ENCODE measurements at regions not wholly inside any gene's neighbourhood (a gene's known extent, or its start where the extent isn't known, plus 50 kb on each side); places are given as distances from the start of the nearest gene placed in this dataset.

DNA sequence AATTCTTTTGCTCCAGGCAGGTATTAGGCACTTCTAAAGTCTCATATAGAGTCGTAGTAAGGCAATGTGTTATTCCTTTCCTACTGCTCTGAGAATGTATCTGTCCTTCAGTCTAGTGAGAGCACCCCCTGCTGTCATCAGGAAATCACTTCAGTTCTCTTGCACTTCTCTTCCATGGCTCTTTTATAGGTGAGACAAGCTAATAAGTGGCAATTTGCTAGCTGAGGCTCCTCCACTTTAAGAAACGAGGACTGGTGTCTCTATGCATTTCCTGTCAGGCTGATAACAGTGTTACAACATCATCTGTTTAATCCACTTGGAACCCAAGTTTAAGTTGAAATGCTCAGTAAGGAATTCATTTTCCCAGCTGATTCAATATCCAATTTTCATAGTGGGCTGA lies 350.6 kb downstream of the TFEC start:
- TF ChIP-seq, protein P1, sequence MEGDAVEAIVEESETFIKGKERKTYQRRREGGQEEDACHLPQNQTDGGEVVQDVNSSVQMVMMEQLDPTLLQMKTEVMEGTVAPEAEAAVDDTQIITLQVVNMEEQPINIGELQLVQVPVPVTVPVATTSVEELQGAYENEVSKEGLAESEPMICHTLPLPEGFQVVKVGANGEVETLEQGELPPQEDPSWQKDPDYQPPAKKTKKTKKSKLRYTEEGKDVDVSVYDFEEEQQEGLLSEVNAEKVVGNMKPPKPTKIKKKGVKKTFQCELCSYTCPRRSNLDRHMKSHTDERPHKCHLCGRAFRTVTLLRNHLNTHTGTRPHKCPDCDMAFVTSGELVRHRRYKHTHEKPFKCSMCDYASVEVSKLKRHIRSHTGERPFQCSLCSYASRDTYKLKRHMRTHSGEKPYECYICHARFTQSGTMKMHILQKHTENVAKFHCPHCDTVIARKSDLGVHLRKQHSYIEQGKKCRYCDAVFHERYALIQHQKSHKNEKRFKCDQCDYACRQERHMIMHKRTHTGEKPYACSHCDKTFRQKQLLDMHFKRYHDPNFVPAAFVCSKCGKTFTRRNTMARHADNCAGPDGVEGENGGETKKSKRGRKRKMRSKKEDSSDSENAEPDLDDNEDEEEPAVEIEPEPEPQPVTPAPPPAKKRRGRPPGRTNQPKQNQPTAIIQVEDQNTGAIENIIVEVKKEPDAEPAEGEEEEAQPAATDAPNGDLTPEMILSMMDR (conservative IDR thresholded peaks at IDR 0.05): peak; percentile 52; the same call in 1 of the 2 replicates
- no peak for TF ChIP-seq EZH2 (IDR thresholded peaks at IDR 0.05; ENCODE audit: low read depth)

Measured in PC-9 (cell line).